Vagina (tissue), 2 donors: ENCODE measurements at regions not wholly inside any gene's neighbourhood (a gene's known extent, or its start where the extent isn't known, plus 50 kb on each side); places are given as distances from the start of the nearest gene placed in this dataset.

Experiments used
- POLR2A ChIP-seq, 2 donors: fragments of 450-650 bp; IDR thresholded peaks; one replicate each; pipeline ENCODE4 v1.6.1; 2017; ENCODE audit warnings: antibody characterized with exemption in 2 of 2, mild to moderate bottlenecking in 2 of 2, moderate library complexity in 2 of 2
- POLR2AphosphoS5 ChIP-seq, 2 donors: sonication (generic); formaldehyde crosslinking; IDR thresholded peaks; one replicate each; pipeline ENCODE4 v1.9.0; 2017; ENCODE audit warnings: antibody characterized with exemption in 2 of 2, mild to moderate bottlenecking in 2 of 2, low read depth in 1 of 2; ENCODE audit not compliant: insufficient read depth in 1 of 2

GRCh38 chr2:162890690-162891311 is 52.2 kb upstream of the KCNH7 start:
- TF ChIP-seq POLR2A (IDR thresholded peaks at IDR 0.05) (no peak), POLR2AphosphoS5 (IDR thresholded peaks at IDR 0.05; ENCODE audit: insufficient read depth in 1 of 2, low read depth in 1 of 2) (no peak)
